ENCODE measurements at regions not wholly inside any gene's neighbourhood (a gene's known extent, or its start where the extent isn't known, plus 50 kb on each side); places are given as distances from the start of the nearest gene placed in this dataset.

GRCh38 chr17:5773816-5774360 is 189.6 kb upstream of the NLRP1 start:
- TF ChIP-seq CTCF (IDR thresholded peaks at IDR 0.05 in 8 of 11, conservative IDR thresholded peaks at IDR 0.05 in 3 of 11) (no peak), POLR2A (IDR thresholded peaks at IDR 0.05) (no peak)

All from spleen (tissue), 7 donors.